HG02763 (cell line): ENCODE measurements at regions not wholly inside any gene's neighbourhood (a gene's known extent, or its start where the extent isn't known, plus 50 kb on each side); places are given as distances from the start of the nearest gene placed in this dataset.
"Not testable (repeated sequence)": the region's sequence is repeated elsewhere in the genome, so short reads cannot be mapped to it uniquely, and the experiment has no call there.

ENCODE experiments used
- ATAC-seq: cut with Tn5 transposase; IDR thresholded peaks from one replicate; pipeline ENCODE4 v1.9.1; 2021; ENCODE audit warnings: mild to moderate bottlenecking, moderate library complexity; ENCODE audit not compliant: unreplicated experiment

DNA sequence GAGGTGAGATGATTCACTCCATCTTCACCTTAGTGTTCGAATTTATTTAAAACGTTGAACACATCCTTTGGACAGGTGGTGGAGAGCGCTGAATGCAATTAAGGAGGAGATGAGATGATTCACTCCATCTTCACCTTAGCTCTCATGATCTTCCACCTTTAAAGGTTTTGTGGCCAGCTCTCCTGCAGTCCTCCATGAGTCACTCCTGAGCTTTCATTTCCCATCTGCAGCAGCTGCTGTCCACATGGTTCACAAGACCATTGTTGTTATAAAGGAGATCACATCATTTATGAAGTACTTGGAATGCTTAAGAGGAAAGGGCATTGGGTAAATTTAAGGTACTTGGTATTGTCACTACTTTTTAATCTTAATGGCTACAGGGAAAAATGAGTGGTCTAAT is 298.5 kb downstream of the PAX3 start:
- ATAC-seq = no peak

DNA sequence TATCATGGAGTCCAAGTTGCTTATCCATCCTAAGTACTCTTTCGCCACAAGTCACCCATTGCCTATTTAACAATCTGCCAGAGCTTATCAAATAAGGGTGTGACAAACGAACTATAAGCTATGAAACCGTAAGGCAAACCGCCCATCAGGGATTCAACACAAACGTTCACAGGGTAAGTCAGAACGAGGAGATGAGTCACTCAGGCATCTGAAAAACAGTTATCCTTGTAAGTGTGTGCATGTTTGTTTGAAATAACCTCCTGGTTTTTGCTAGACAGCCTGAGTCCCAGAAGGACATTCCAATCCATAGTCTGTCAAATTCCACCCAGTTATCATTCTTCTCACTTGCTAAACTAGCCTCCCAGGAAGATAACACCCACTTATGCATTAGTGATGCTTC is 299.1 kb downstream of the PAX3 start:
- ATAC-seq = no peak

DNA sequence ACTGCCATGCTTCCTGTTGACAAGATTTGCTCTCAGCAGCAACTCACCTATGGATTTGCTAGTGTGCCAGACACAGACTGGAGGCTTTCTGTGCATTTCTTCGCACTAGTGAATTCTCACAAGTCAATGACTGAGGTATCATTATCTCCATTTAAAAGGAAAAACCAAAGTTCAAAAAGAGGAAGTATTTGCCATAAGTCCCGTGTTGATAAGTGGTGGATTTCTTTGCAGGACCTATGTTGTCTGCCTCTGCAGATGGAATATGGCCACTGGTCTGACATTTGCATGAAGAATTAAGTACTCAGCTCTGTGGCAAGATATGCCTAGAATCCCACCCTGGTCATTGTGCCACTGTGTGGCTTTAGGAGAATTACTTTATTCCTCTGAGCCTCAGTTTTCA is 299.6 kb downstream of the PAX3 start:
- no peak for ATAC-seq

DNA sequence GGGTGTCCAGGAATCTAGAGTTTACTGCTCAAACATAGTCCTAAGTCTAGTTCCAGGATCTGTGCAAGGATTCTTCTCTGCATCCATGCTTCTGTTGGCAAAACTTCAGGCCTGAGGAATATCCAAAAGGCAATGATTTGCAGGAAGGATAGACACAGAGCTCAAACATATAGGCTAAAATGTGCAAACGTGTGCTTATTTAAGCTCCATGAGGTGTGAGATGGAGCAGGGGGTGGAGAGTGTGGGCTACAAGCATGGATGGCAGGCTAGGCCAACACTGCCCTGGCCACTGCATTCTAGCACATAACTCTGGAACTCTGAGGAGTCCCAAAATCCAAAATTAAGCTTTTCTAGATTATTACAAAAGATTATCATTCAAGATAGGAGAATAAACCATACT is 301.1 kb downstream of the PAX3 start:
- ATAC-seq = no peak

DNA sequence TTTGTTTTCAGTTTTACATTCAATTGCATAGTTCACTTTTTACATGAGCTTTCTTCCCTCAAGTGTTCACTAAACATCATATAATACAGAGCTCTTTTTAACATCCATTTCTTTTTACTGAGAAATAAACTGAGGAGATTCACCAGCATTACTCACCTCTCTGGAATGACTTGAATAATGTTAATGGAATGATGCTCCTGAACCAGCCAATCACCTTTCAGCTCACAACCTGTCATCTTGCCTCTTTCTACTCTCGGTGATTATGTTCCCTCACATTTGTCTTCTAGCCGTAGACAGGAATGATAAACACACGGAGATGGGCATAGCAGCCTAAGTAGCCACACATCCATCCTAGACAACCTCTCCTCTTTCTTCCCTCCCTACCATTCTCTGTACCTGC is 301.7 kb downstream of the PAX3 start:
- ATAC-seq = no peak

DNA sequence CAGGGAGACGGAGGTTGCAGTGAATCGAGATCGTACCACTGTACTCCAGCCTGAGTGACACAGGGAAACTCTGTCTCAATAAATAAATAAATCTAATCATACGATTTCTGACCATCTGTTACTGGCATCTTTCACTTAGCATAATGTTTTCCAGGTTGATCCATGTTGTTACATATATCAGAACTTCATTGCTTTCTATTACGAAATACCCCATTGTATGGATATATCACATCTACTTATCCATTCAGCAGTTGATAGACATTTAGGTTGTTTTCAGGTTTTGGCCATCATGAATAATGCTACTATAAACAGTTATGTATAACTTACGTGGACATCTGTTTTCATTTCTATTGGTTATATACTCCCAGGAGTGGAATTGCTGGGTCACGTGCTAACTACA is 303.9 kb downstream of the PAX3 start:
- ATAC-seq = no peak

DNA sequence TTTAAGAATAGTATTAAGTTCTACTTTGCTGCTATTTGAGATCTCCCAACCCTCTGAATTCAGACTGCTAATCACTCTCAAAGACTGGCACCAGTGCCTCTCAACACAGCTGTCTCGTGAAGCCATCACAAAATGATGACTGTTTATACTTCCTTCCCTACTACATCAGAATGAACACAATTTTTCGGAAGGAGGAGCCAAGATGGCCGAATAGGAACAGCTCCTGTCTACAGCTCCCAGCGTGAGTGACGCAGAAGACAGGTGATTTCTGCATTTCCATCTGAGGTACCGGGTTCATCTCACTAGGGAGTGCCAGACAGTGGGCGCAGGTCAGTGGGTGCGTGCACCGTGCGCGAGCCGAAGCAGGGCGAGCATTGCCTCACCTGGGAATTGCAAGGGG is 314.4 kb downstream of the PAX3 start:
- ATAC-seq = not testable (repeated sequence)

DNA sequence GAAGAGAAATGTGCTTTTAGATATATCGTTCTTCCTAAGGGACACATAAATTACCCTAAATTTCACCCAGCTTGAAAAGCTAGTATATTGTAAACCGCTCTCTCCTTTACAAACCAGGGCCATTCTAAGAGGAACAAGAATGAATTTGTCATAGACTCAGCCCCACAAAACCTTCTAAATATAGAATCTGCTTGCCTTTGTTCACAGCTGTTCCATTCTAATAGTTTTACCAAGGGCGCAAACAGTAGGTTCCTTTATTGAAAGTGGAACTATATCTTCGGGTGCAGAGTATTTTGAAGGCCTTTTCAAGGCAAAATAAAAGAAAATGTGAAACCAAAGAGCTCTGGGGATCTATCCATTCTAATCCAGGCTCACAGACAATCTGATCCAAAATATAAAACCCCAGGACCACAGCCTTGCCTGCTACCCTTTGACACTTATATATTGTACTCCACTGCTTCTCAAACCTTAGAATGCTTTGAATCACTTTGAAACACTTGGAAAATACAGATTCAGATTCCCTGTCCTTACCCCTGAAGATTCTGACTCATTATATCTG is 316.8 kb downstream of the PAX3 start:
- ATAC-seq = no peak

DNA sequence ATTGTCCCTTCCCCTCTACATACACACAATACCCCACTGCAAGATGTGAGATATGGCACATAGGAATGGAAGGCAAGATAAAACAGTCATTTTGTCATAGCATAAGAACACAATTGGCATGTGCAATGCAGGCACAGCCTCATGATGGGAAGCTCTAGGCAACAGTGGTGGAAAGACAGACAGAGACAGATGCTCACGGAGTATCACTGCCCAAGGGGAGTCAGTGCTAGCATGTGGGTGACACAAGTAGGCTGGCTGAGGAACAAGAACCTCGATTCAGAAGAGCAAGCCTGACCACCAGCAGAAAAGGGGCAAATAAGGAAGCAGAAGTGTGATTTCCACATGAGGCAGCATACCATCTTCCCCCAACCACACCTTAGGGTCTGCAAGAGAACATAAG is 323.6 kb downstream of the PAX3 start:
- no peak for ATAC-seq

DNA sequence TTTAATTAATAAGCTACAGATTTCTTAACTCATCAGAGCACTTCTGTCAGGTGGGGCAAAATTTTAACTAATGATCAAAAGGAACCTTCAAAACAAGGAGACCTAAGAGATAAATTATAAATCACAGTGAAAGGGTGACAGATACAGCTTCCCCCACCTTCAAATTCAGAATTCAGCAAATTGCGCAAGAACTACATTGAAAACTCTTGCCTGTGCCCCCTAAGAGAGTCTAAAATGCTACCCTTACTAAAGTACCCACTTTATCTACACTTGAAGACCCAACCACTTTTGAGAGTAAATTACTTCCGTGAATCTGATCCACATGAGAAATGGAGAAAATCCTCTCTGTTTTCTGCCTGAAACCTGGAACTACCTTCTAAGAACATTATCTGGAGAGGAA is 324.9 kb downstream of the PAX3 start:
- ATAC-seq = no peak

DNA sequence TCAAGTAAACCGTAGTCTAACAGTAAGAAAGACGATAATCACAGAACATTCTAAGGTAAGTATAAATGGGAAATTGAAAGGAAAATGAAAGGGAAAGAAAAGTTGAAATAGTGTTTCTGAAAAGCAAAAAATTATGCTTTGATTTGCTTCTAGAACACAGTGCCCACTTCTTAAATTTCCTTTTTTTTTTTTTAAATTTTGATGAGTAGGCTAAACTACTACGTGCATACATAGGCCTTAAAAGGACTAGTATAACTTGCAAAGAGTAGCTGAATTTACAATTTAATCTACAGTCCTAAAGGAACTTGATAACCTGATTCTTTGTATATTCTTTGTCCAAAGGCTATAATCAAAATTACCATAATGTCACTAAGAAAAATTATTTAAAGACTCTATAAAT is 325.3 kb downstream of the PAX3 start:
- no peak for ATAC-seq

DNA sequence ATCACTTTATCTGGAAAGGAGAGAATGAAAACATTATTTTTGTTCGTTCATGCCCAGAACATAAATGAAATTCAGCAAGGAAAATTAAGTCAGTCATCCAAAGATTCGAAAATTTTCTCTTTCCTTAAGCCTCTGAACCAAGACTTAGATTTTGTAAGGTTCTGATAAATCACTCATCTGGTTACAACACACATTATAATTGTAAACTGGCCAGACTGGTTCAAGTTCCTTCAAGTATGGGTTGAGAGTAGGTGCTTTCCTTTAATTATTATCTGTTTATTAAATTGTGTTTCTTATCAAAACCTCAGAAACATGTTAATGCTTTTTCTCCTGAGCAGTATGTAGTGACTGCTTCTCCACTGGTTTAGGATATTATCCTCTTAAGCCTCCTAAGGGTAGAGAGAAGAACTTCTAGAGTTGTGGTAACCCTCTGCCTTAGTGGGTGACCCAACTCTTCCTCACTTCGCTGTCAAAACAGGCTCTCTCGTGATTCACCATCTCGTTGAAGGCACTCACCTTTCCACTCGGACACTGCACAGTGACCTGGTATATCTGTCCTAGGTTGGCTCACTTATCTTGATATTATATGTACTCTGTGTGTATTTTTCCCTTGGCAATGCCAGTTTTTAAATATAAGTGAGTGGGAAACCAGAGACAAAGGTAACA is 325.9 kb downstream of the PAX3 start:
- ATAC-seq = no peak

DNA sequence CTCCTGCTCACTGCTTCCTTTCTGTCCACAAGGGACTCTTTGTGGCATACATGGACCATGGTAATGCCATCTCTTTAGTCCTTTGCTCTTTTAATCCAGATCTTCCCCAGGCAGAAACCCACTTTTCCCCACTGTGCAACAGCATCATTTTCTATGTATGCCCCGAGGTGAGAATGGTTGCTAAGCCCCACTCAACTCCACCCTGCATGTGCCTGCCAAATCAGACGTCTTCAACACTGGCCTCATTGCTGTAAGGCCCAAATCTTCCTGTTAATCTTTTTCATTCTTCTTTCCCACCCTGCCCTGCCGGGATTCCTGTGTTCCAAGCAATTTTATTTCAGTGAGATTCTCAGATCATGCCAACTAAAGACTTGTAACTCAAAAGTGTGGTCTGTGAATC is 328.4 kb downstream of the PAX3 start:
- no peak for ATAC-seq

DNA sequence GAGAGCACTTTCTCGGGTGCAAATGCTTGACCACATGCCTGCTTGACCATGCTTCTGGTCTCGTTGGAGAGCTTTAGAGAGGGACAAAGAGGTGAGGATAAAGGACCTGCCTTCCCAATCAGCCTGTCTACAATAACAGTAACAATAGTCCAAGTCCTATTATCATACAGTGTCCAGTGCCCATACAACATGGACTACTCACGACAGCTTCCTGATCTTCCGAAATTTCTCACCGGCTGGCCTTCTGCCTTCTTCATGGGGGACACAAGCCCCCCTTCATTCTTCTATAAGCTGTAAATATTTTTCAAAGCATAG is 329.0 kb downstream of the PAX3 start:
- ATAC-seq = no peak

DNA sequence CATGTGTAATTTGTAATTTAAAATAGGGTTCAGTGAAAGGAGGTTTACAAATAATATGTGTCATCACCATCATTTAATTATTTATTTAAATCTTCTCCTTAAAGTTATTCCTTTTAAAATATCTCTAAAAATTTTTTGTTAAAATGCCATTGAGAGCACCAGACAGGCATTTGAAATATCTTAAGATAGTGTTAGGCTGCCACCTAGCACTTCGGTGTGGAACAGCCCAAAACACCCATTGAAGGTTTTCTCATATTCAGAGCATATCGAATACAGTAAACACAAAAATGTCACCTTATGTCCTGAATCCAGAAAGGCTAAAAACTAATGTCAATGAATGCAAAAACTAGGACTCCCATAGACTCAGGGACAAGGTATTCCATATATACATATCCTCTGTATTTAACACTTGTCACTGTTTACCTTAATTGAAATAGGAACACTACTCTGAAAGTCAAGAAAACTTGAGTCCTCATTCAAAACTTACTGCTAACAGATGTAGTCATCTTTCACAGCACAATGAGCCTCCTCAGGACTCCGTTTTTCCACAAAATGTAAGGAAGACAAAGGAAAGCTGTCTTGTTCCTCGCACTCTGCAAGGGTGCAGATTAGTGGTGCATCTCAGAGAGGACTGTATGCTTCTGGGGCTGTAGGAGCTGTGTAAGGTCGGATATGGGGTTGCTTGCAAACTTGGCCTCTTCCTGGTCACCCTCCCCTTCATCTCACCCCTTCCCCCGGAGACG is 329.5 kb downstream of the PAX3 start:
- no peak for ATAC-seq

DNA sequence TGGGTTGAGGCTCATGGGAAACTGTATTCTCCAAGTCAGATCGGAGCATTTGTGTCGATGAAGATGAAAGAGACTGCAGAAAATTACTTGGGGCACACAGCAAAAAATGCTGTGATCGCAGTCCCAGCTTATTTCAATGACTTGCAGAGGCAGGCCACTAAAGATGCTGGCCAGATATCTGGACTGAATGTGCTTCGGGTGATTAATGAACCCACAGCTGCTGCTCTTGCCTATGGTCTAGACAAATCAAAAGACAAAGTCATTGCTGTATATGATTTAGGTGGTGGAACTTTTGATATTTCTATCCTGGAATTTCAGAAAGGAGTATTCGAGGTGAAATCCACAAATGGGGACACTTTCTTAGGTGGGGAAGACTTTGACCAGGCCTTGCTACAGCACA is 336.6 kb downstream of the PAX3 start:
- ATAC-seq = no peak

DNA sequence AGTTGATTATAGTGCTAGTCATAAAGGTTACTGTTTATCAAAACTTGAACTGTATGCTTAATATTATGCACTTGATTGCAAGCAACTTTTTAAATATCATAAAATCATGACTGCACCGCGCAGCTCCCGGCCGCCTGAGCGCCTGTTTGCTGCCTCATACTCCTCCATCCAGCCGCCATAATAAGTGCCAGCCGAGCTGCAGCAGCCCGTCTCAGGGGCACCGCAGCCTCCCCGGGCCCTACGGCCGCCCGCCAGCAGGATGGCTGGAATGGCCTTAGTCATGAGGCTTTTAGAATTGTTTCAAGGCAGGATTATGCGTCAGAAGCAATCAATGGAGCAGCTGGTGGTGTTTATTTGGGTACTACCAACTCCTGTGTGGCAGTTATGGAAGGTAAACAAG is 337.2 kb downstream of the PAX3 start:
- ATAC-seq = no peak

DNA sequence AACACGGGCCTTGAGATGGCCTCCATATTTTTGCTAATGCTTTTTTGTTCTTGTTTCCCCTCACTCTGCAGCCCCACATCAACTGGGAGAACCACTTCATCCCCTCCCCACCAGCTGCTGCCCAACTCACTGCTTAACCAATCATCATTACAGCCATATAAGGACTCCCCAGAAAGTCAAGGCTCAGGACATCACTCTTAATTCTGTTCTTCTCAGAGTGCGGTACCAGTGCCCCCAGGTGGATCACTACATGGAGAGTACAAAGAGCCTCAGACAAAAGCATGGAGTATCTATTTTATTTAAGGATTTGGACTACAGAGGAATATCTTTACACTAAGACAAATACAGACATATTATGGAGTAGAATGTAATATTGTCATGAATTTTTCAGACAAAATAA is 340.6 kb downstream of the PAX3 start:
- no peak for ATAC-seq

DNA sequence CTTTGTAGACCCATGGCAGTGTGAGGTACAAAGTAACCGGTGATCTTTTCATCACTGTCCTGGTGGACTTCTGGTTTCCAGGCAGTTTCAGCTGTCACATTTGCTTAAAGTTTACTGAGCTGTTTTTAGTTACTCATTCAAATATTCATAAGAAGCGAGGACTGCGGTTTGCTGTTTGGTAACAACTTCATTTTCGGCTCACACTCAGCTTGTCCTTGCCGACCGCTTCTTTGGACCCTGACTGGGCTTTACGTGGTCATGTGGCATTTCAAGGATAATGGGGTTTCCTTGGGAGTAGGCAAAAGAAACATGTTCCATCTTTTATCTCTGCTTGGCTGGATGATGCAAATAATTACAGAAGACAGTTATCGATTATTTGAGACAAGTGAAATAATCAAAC is 350.7 kb downstream of the PAX3 start:
- ATAC-seq = no peak

DNA sequence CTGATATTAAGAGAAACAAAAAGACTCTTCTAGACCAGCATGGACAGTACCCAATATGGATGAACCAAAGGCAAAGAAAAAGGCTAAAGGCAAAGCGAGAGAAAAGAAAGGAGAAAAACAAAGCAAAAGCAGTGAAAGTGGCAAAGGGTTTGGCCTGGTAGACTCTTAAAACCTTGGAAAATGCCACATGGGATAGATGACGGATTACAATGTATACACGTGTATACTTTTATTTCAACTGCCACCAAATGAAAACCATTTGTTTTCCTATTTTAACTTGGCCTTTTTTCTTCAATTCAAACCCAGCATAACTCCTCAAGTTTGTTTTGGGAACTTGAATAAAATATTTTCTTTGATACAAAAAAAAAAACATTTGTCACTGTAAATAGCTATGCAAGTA is 354.3 kb downstream of the PAX3 start:
- ATAC-seq = not testable (repeated sequence)

DNA sequence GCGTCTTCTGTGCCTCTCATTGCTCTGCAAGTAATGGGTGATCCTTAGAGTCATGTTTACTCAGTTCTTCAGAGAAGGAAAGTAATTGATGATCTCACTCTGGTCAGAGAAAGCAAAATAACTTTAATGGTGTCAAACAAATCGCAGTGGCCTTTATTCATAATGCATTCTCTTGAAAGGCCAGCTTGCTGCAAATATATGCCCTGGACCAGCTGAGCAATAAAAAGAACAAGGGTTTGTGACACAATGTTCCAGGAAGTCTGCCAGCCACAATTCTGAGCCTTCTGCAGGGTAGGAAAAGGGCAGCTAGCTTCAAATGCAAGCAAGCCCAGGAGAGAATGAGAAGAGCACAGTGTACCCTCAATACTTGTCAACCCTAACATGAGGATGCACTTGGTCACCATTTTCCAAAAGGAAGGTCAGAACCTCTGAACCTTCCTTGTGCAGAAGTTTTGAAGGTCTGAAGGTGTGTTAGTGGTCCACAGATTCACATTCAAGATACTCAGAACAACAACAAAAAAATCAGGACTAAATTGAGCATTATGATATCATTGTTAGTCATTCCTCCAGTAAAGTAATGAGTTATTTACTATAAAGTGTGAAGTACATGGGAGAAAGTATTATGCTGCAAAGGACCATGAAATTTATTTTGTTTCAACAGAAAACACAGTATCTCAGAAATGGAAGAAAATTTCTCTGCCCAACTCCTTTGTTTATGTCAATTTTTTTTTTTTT is 355.6 kb downstream of the PAX3 start:
- no peak for ATAC-seq
